PC-9 (cell line): ENCODE measurements at regions not wholly inside any gene's neighbourhood (a gene's known extent, or its start where the extent isn't known, plus 50 kb on each side); places are given as distances from the start of the nearest gene placed in this dataset.

Source experiments
- CTCF ChIP-seq: fragments of 200-600 bp; sonication (generic); conservative IDR thresholded peaks from 2 replicates; pipeline ENCODE4 v1.6.1; 2017; ENCODE audit warnings: mixed run types, antibody characterized with exemption, mild to moderate bottlenecking, moderate library complexity
- EZH2 ChIP-seq: fragments of 200-600 bp; sonication (generic); IDR thresholded peaks from 2 replicates; pipeline ENCODE4 v1.8.0; 2017; ENCODE audit warnings: antibody characterized with exemption, low read depth

- TF ChIP-seq CTCF, result no peak
- no peak for TF ChIP-seq EZH2
Observed at GRCh38 chr21:27108701-27109100, 141.8 kb upstream of the ADAMTS5 start.
